H1 (cell line): ENCODE measurements at regions not wholly inside any gene's neighbourhood (a gene's known extent, or its start where the extent isn't known, plus 50 kb on each side); places are given as distances from the start of the nearest gene placed in this dataset.

Experiments
- HDAC2 ChIP-seq, 2 experiments: fragments of 300-600 bp in 1 of 2; sonication (generic) in 1 of 2; IDR thresholded peaks; 2 replicates each; pipeline ENCODE4 v1.6.1; 2011 to 2012; ENCODE audit warnings: low read depth in 2 of 2, low read length in 2 of 2, mild to moderate bottlenecking in 2 of 2, moderate library complexity in 2 of 2, borderline replicate concordance in 1 of 2, inconsistent platforms in 1 of 2
- KDM5A ChIP-seq: fragments of 200-600 bp; IDR thresholded peaks from 2 replicates; pipeline ENCODE4 v1.7.1; 2012; ENCODE audit warnings: mild to moderate bottlenecking, low read length, inconsistent platforms, mixed read lengths
- SP2 ChIP-seq: IDR thresholded peaks from 2 replicates; pipeline ENCODE4 v1.6.1; 2012; ENCODE audit warnings: mild to moderate bottlenecking, low read length, inconsistent platforms
- TCF12 ChIP-seq: IDR thresholded peaks from 2 replicates; pipeline ENCODE4 v1.6.1; 2011; ENCODE audit warnings: low read depth, mild to moderate bottlenecking, low read length

- TF ChIP-seq TCF12: no peak
- no peak for TF ChIP-seq HDAC2 (IDR thresholded peaks at IDR 0.05; ENCODE audit: borderline replicate concordance in 1 of 2, low read depth in 2 of 2, low read length in 2 of 2)
- no peak for TF ChIP-seq KDM5A
- TF ChIP-seq SP2: no peak
- TF ChIP-seq, all 59 proteins: peak for 0
Measured at GRCh38 chr4:123876671-123877101, 480.1 kb downstream of the SPRY1 start (continued).
